Breast epithelium (tissue), 4 donors: ENCODE measurements at regions not wholly inside any gene's neighbourhood (a gene's known extent, or its start where the extent isn't known, plus 50 kb on each side); places are given as distances from the start of the nearest gene placed in this dataset.

ENCODE experiments used
- DNase-seq, 2 donors: peaks; one replicate each; pipeline ENCODE4 v3.0.0-alpha.2; 2019; ENCODE audit warnings: low spot score in 2 of 2
- H3K27ac ChIP-seq, 2 donors: fragments of 200-600 bp; sonication (generic) in 1 of 2; one replicate each; pipeline ENCODE4 v1.5.1; 2016 to 2019; ENCODE audit warnings: mild to moderate bottlenecking in 1 of 2
- H3K27me3 ChIP-seq, 2 donors: fragments of 200-600 bp; sonication (generic) in 1 of 2; one replicate each; pipeline versions ENCODE4 v1.5.1 to v1.6.0; 2017 to 2019; ENCODE audit warnings: control low read depth in 1 of 2, mild to moderate bottlenecking in 1 of 2
- H3K36me3 ChIP-seq: fragments of 200-600 bp; one replicate; pipeline ENCODE4 v1.5.1; 2019
- H3K4me1 ChIP-seq, 2 donors: fragments of 200-600 bp; sonication (generic); one replicate each; pipeline ENCODE4 v1.5.1; 2016 to 2019; ENCODE audit warnings: control low read depth in 1 of 2
- H3K4me3 ChIP-seq, 3 donors: fragments of 200-600 bp; sonication (generic); 1 replicate in 2 of 3; 2 replicates in 1 of 3; pipeline ENCODE4 v1.5.1; 2016 to 2019; ENCODE audit warnings: mild to moderate bottlenecking in 3 of 3, moderate library complexity in 2 of 3
- H3K9me3 ChIP-seq, 2 donors: fragments of 200-600 bp; sonication (generic) in 1 of 2; one replicate each; pipeline ENCODE4 v1.5.1; 2016 to 2019; ENCODE audit warnings: control low read depth in 1 of 2
- CTCF ChIP-seq, 3 donors: fragments of 450-650 bp; IDR thresholded peaks; one replicate each; pipeline ENCODE4 v1.5.1; 2016 to 2017; ENCODE audit warnings: antibody characterized with exemption in 3 of 3, mild to moderate bottlenecking in 3 of 3, moderate library complexity in 3 of 3
- POLR2A ChIP-seq: fragments of 450-650 bp; IDR thresholded peaks from one replicate; pipeline ENCODE4 v1.6.1; 2016; ENCODE audit warnings: antibody characterized with exemption, mild to moderate bottlenecking, moderate library complexity
- POLR2AphosphoS5 ChIP-seq, 3 donors: sonication (generic); formaldehyde crosslinking; IDR thresholded peaks; one replicate each; pipeline ENCODE4 v1.6.1; 2017; ENCODE audit warnings: antibody characterized with exemption in 3 of 3
- intact Hi-C: fragments of 100-400 bp; cut with DNase I; formaldehyde crosslinking; loops from one replicate; pipeline ENCODE4 v1.15.1; 2023; ENCODE audit warnings: low total_unique reads

- intact Hi-C loops, result no loop called here
- peaks cover 0 to 11% of the 10 kb centered on the region in 2 donors for H3K27me3 ChIP-seq
- H3K4me1 ChIP-seq, result no peaks in the 10 kb centered on the region
- no peak overlapping the region for H3K27ac ChIP-seq
- H3K4me3 ChIP-seq, result no peak overlapping the region
- H3K9me3 ChIP-seq, result peaks cover 0 to 4% of the 10 kb centered on the region in 2 donors
- DNase-seq, result no peak
- TF ChIP-seq CTCF (IDR thresholded peaks at IDR 0.05), result no peak
- no peak for TF ChIP-seq POLR2A
- TF ChIP-seq POLR2AphosphoS5 (IDR thresholded peaks at IDR 0.05), result no peak
- H3K36me3 ChIP-seq, result no peaks in the 10 kb centered on the region
Observed at GRCh38 chr16:86138121-86139085, 239.4 kb downstream of the IRF8 start.

GRCh38 chr16:86142801-86143236 lies 243.9 kb downstream of the IRF8 start:
- TF ChIP-seq POLR2AphosphoS5 (IDR thresholded peaks at IDR 0.05) (no peak), POLR2A (no peak), CTCF (IDR thresholded peaks at IDR 0.05) (no peak)
- Histone ChIP-seq H3K27ac (no peak overlapping the region), H3K27me3 (peaks cover 0 to 6% of the 10 kb centered on the region in 2 donors), H3K9me3 (no peaks in the 10 kb centered on the region), H3K4me1 (no peaks in the 10 kb centered on the region), H3K4me3 (no peak overlapping the region), H3K36me3 (no peaks in the 10 kb centered on the region)
- DNase-seq, result no peak
- intact Hi-C loops, result no loop called here

GRCh38 chr16:86143666-86144065 lies 244.7 kb downstream of the IRF8 start:
- no peak for DNase-seq
- no peaks in the 10 kb centered on the region for H3K4me1 ChIP-seq
- TF ChIP-seq POLR2A (no peak), CTCF (IDR thresholded peaks at IDR 0.05) (no peak)
- no peaks in the 10 kb centered on the region for H3K27me3 ChIP-seq
- H3K27ac ChIP-seq, result no peak overlapping the region
- no peaks in the 10 kb centered on the region for H3K9me3 ChIP-seq
- no peaks in the 10 kb centered on the region for H3K36me3 ChIP-seq
- intact Hi-C loops, result no loop called here
- H3K4me3 ChIP-seq, result no peak overlapping the region

GRCh38 chr16:86145669-86146068 lies 246.7 kb downstream of the IRF8 start:
- H3K4me3 ChIP-seq, result no peak overlapping the region
- no peaks in the 10 kb centered on the region for H3K9me3 ChIP-seq
- peaks cover 0 to 15% of the 10 kb centered on the region in 2 donors for H3K27me3 ChIP-seq
- TF ChIP-seq POLR2AphosphoS5 (IDR thresholded peaks at IDR 0.05), result no peak
- TF ChIP-seq CTCF (IDR thresholded peaks at IDR 0.05), result no peak
- intact Hi-C loops, result no loop called here
- H3K4me1 ChIP-seq, result no peaks in the 10 kb centered on the region
- no peak for DNase-seq
- no peaks in the 10 kb centered on the region for H3K36me3 ChIP-seq
- no peak overlapping the region for H3K27ac ChIP-seq

- DNase-seq, result no peak
- Histone ChIP-seq H3K4me1 (no peaks in the 10 kb centered on the region), H3K27me3 (peaks cover 0 to 42% of the 10 kb centered on the region in 2 donors), H3K9me3 (no peaks in the 10 kb centered on the region), H3K27ac (no peak overlapping the region), H3K4me3 (no peak overlapping the region), H3K36me3 (no peaks in the 10 kb centered on the region)
- intact Hi-C loops, result no loop called here
- TF ChIP-seq CTCF (IDR thresholded peaks at IDR 0.05), result no peak
- TF ChIP-seq POLR2A, result no peak
Observed at GRCh38 chr16:86150641-86151238, 251.8 kb downstream of the IRF8 start.
